MM.1S (cell line): ENCODE measurements at regions not wholly inside any gene's neighbourhood (a gene's known extent, or its start where the extent isn't known, plus 50 kb on each side); places are given as distances from the start of the nearest gene placed in this dataset.

Source experiments
- CTCF ChIP-seq: fragments of 300-600 bp; sonication (generic); IDR thresholded peaks from 2 replicates; pipeline ENCODE4 v1.5.1; 2016; ENCODE audit warnings: antibody characterized with exemption, low read length, mixed read lengths
- EZH2 ChIP-seq: fragments of 300-600 bp; sonication (generic); optimal IDR thresholded peaks from 2 replicates; pipeline ENCODE3; 2017; ENCODE audit warnings: low read depth, mild to moderate bottlenecking, antibody characterized with exemption, low read length, mixed read lengths
- EZH2phosphoT487 ChIP-seq: fragments of 300-600 bp; sonication (generic); IDR thresholded peaks from 2 replicates; pipeline ENCODE4 v1.6.1; 2018; ENCODE audit warnings: antibody characterized with exemption, low read length

GRCh38 chr20:53832499-53832898, 237.9 kb downstream of the BCAS1 start:
- TF ChIP-seq CTCF (no peak), EZH2 (no peak), EZH2phosphoT487 (no peak)
